NCI-H82 treated with DMSO at 0.1 percent for 48 hours (cell line): ENCODE measurements at regions not wholly inside any gene's neighbourhood (a gene's known extent, or its start where the extent isn't known, plus 50 kb on each side); places are given as distances from the start of the nearest gene placed in this dataset.

ENCODE experiments used
- DNase-seq: peaks from one replicate; lab custom pipeline; 2025; ENCODE audit not compliant: unreplicated experiment; lab: John Stamatoyannopoulos, UW

DNA sequence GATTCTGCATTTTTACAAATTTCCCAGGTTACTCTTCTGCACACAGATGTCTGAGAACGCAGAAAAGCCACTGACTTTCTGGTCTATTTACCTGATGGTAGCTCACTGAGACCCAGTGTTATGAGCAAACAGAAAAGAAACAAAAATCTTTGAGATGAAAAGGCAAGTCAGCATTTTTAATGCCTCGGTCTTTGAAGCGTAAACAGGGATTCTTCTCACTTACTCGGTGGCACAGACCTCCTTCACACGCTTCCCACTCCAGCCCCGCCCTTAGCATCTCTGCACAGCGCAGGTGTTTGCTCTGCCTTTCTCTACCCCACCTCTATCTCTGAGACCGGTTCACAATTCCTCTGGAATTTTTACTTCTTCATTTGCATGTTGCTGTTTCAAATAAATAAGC lies 195.0 kb upstream of the IRX1 start:
- DNase-seq: no peak

DNA sequence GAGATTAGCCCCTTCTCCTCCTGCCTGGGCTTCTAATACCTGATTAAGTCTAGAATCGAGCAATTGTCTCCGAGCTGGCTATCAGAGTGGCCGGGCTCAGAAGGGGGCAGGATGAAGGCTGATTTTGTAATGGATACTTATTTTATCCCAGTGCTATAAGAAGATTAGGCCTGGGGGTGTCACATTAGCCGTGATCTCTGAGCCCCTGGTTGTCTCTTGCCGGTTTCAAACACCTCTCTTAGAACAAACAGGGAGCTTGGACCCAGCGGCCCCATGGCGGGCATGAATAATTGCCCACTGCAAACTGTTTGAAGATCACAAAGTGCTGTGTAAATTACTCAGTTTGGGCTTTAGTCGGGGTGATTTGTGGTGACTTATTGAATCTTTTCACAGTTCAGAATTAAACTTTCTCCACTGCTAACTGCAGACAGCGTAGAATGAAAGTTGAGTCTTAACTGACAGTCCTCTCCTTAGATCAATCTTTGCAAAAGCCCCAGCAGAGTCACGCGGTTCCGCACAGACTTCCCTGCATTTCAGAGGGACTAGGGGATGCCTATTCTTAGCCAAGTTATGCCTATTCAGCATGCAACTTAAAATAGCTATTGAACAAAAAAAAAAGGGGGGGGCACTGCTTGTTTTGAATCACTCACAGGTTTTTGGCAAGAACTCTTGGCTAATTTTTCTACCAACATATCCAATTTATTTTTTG lies 200.6 kb upstream of the IRX1 start:
- peak; percentile 68 for DNase-seq

DNA sequence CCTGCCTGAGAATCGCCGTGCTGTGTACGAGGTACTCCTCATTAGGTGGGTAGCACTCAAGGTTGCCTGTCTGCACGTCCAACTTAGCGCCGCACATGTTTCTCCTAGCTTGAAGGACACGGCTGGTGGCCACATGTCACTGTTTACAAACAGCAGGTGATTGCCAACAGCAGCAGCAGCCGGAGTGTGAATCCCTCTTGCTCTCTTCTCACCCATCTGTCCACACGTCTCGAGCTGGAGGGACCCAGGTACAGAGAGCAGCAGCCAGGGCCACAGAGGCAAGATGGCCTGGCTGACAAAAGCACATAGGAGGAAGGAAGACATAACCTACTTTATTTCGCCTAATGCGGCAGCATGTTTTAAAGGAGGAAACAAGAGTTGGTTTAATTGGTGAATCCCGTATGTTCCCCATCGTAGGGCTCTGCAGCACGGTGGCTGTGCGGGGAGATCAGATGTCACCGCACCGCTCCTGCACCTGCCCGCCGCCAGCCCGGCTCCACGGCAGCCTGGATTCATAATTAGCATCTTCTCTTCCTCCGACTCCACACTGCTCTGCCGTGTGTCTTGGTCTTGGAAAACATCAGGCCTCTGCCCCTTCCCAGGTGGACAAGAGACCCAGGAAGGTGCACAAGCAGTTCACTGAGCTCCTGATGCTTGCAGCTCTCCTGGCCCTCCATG lies 201.6 kb upstream of the IRX1 start:
- DNase-seq: peak; percentile 6

DNA sequence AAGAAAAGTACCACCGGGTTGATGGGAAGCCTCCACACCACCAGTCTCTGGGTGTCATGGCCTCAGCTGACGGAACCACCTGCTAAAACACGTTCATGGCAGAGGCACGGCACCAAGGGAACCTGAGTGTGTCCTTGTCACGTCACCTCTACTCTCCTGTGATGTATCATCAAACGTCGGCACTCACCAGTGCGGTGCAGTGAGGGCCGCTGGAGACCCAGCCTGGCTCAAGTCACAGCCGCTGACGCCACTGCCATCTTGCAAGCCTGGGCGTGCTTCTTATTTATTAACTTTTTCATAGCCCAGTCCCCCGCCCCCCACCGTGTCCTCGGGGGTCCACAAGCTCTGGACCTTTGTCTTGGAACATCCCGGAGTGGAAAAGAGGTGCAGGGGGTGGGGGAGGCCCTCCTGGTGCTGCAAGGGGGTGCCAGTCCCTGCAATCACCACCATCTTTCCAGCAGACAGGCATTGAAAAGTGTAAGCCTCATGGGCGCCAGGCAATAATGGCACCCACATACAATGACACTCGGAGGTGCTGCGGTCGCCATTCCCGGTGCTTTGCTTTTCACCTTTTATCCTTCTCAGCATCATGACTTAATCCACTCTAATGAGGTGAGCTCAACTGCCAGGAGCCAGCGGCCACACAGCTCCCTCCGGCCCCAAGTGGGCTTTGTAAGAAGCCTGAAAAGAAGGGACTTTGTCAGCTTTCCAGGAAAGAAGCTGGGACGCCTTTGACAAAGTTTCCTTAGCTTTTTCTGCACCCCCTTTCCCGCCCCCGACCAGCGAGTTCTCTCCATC lies 202.3 kb upstream of the IRX1 start:
- no peak for DNase-seq

DNA sequence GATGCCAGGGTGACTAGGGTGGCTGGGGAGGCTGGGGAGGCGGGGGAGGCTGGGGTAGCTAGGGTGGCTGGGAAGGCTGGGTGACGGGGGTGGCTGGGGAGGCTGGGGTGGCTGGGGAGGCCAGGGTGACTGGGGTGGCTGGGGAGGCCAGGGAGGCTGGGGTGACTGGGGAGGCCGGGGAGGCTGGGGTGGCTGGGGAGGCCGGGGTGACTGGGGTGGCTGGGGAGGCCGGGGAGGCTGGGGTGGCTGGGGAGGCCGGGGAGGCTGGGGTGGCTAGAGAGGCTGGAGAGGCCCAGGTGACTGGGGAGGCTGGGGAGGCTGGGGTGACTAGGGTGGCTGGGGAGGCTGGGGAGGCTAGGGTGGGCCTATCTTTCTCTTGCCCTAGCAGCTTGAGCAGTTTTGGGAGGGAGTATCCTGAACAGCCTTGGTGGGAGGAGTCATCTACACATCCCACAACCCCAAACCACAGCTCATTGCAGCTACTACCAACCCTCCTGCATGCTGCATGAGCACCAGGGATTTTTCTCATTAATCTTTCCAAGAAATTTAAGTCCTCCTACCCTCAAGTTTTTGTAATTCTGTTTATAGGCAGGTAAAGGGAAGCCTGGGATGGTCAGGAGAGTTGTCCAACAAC lies 203.2 kb upstream of the IRX1 start:
- no peak for DNase-seq

DNA sequence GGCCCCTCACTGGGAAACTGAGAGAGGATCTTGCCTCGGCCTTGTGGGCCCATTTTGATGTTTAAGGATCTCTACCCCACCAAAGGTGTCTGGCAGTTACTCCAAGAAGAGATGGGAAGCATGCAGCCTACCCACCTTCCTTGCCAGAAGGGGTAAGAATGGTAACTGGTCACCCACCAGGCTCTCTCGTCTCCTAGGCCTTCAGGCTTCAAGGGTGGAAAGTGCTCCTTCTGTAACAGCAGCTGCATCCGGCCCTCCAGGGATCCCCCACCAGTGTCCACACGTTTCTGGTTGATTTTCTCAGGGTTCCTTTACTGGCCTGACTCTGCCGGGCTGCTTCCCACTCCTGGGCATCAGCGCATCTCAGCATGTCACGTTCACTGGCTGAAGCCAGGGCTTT lies 204.4 kb upstream of the IRX1 start:
- no peak for DNase-seq

DNA sequence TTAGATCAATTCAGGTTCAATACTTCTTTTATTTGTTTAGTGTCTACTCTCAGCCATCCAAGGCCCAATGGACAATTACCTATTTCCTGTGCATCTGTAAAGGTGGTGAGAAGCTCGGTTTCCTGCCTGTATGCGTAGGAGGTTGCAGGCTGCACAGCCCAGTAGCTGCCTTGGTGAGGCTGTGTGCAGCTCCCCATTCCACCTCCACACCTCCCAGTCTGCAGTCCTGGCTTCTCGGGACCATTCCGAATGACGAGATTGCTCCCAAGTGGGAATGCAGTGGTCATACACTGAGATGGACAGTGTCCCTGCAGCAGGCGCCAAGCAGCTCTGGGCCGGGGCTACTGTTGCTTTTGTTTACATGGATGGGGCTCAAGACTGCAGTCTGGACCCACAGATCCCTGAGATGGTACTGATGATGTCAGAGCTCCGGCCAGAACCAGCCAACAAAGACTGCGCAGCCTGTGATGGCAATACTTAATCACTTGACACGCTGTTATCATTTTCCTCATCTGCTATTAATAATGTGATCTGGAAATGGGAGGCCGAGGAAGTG lies 206.1 kb upstream of the IRX1 start:
- DNase-seq: no peak

DNA sequence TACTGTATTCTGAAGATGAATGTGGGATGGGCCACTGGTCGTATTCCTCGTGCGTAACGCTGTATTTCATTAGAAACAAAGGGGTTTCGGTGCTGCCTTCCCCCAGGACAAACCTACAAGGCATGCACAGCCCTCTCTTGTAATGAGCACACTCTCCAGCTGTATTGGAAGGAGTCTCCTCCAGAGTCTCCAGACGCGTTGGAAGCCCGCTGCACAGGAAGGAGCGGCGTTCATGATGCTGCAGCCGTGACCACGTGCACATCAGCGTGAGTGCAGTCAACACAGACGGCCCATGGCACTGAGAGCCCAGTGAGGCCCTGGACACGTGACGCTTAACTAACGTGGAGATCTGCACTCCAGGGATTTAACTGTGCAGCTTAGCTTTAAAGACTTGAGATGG lies 209.0 kb upstream of the IRX1 start:
- no peak for DNase-seq

DNA sequence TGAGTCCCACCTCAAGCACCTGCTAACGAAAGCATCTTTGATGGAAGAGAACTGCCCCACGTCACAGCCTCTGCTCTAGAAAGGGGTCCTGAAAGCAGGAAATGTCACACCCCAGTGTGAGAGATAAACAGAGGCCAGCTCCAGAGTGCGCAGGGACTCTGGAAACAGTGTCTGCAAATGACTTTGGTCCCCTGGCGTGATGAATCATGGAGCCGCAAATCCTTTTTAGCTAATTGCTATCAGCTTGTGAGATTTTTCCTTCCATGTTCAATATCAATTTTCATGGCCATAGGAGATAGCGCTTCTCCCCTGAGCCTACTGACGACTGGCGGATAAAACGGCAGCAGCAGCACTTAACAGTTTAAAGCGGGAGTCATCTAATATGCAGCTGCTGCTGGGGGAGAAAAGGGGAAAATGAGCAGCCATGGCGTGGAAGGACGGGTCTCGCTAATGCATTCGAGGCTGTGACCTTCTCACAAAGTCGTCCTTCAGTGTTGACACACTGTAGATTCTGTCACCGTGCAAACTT lies 209.6 kb upstream of the IRX1 start:
- DNase-seq: no peak

DNA sequence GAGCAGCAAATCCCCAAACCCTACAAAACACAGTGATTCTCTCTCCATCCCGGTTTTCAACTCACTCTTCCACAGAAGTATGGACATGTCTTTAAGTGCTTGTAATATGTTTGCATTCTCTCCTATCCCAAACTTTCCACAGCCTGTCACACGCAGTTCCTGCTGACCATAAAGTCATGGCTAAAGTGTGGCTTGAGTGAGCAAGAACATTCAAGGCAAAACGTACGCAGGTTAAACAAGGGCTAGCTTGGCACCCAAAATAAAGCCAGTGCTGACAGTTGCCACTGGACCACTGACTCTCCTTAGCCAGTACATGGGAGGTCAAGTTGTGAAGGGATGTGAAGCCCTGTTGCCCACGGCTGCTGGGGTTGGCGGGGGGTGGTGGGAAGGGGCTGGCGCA lies 211.1 kb upstream of the IRX1 start:
- DNase-seq: no peak

DNA sequence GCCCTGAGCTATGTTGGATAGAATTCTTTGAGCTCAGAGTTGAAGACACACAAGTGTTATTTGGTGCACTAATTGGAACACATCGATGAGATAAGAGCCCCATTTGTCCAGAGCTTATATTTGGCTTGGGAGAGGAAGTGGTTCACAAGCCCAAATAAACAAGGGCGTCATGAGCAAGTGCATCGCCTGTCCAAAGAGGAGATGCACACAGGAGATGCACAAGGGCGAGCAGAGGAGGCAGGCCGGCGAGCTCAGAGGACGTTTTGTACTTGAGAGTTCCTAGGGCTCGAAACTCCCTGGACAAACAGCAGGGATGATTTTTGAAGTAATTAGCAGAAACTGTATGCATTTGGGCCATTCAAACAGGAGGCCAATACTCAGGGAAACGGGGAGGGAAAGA lies 212.8 kb upstream of the IRX1 start:
- DNase-seq: no peak

DNA sequence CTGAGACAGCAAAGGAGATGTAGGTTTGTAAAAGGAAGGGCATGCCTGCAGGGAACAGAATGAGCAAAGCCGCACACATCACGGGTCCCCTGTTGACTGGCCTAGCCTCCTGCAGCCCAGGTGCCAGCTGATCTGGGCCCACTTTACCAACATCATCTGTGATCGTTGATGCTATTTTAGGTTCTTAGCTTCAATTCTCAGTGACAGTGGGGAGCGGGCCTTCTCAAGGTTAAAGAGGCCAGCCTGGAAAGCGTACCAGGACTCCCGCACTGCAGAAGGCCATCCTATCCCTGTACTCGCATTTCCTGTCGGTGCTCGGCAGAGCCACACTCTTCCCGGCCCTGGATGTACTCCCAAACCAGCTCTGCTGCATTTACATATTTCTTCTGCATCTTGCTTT lies 213.5 kb upstream of the IRX1 start:
- DNase-seq: no peak

DNA sequence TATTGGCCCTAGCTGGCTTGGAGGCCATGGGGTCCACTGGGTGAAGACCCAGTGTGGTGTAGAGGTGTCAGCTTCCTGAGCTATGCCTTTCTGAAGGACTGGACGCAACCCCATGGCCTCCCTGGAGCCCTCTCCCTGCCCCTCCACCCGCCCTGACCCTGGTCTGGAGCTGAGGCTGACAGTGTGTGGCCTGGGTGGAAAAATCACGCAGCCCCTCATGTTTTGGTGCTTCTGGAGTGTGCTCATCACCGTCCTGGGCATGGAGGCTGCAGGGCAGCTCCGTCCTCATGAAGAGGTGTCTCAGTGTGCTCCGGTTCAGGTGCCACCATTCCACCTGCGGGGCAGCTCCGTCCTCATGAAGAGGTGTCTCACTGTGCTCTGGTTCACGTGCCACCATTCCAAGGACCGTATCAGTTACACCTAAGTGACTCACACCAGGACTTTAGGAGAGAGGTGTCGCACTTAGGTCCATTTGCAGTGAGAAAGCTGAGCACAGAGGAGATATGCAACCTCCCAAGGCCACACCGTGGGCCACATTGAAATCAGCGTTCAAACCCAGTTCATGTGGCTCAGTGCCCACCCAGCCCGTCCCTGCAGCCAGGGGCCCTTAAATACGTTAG lies 214.3 kb upstream of the IRX1 start:
- no peak for DNase-seq

DNA sequence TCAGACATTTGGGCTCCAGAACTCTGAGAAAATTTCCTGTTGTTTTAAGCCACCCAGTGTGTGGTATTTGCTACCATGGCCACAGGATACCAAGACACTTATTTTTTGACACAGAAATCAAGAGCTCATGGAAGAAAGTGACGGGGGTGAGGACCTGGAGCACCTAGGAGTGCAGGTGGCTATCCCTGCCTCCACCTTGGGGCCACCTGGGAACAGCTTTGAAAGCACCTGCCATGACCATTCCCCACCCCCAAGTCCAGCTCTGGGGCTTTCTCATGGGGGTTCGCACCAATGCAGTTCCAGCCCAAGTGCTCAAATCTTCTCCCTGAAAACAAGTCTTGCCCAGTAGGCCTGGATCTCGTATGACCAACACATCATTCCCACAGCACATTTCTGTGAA lies 214.9 kb upstream of the IRX1 start:
- no peak for DNase-seq

DNA sequence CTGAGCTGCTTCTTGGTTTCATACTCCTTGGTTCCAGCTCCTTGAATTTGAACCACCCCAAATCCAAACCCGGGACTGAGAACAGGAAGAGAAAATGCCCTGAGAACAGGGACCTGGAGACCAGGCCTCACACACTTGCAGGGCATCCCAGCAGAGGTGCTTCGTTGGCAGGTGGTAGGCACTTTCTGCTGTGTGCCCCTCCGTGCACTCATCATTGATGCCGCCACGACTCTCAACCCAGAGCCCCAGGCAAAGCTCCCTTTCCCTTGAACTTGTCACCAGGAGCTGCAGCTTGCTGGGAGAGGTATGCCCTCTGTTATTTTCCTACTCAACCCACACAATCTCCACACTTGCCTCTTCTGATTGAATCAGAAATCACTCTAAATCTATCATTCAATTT lies 217.8 kb upstream of the IRX1 start:
- no peak for DNase-seq

DNA sequence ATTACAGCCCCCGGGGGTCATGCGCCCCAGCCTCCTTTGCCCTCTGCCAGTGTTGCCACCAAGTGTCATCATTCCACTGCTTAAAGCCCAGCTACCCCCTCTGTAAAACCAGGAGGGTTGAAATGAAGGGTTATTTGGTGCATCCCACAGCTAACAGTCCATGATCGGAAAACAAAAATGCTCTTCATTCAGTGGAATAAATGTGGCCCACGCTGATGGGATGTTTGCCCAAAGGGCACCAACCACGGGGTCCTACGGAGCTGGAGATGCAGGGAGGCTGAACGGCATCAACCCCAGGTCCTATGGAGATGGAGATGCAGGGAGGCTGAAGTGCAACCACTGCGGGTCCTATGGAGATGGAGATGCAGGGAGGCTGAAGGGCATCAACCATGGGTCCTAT lies 218.5 kb upstream of the IRX1 start:
- no peak for DNase-seq

DNA sequence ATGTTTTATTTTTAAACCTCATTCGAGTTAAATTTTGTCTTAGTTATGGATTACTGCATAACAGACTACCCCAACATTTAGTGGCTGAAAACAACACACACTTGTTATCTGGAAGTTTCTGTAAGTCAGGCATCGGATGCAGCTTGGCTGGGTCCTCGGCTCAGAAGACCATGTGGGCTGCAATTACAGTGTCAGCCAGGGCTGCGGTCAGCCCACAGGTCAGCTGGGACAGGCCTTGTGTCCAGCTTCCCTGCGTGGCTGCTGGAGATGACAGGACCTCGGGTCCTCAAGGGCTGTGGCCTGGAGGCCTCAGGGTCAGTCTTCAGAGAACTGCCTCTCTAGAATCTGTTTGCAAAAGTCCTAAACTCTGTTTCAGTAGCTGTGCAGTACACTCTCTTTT lies 219.0 kb upstream of the IRX1 start:
- DNase-seq: no peak

DNA sequence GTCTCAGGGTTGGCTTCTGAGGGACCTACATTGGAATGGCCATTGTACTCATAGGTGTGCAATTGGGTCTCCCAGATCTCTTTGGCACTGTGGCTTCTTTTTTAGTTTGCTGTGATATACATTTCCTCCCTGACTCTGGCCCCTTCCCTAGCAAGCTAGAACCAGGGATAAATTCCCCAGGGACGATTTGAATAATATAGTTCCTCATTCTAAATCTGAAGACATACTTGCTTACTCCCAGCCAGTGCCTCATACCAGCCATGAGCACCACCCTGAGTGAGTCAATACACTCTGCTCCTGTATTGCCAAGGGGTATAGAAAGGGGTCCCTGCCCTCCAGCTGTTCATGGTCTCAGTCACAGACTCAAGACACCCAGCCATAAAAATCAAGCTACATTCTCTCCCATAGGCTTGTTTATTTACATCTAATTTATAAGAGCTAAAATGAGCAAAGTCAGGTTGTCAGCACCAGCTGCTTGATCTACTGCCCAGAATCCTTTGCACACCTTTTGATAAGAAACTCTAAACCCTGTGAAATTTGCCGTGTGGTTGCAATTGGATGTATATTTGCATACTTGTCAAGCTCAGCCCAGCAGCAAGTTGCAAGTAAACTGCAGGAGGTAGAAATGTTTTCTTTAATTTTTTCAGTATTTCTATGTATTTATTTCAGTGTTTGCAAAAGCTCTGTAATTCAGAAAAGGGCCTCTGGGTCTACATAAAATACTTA lies 219.9 kb upstream of the IRX1 start:
- DNase-seq: no peak

DNA sequence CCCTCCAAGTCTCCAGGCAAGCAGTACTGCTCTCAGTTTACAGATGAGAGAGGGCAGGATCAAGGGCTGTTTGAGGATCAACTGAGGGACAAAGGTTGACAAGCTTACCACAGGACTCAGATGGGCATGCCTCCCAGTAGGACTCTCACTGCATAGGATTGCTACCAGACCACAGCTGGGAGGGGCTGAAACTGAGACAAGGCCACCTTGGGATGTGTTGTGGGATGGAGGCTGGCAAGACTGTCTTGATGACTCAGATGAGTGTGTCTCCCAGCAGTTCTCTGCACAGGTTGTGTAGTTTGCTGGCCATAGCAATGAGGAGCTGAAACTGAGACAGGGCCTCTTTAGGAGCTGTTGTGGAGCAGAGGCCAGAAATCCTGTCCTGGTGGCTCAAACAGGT lies 222.2 kb upstream of the IRX1 start:
- no peak for DNase-seq

DNA sequence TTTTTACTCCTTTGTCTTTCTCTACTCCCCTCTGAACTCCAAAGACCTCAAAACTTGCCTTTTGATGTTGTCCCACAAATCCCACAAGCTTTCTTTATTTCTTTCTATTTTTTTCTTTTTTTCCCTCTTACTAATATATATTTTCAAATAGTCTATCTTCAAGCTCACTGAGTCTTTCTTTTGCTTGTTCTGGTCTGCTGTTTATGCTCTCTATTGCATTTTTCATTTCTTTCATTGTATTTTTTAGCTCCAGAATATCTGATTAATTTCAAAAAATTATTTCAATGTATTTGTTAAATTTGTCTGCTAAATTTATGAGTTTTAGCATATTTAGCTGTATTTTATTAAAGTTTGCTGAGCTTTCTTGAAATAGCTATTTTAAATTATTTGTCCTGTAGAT lies 223.3 kb upstream of the IRX1 start:
- no peak for DNase-seq
